Kasumi-1 (cell line): ENCODE measurements at regions not wholly inside any gene's neighbourhood (a gene's known extent, or its start where the extent isn't known, plus 50 kb on each side); places are given as distances from the start of the nearest gene placed in this dataset.

Source experiments
- DNase-seq, 2 experiments: peaks; one replicate each; lab custom pipeline; 2025; lab: John Stamatoyannopoulos, UW

DNA sequence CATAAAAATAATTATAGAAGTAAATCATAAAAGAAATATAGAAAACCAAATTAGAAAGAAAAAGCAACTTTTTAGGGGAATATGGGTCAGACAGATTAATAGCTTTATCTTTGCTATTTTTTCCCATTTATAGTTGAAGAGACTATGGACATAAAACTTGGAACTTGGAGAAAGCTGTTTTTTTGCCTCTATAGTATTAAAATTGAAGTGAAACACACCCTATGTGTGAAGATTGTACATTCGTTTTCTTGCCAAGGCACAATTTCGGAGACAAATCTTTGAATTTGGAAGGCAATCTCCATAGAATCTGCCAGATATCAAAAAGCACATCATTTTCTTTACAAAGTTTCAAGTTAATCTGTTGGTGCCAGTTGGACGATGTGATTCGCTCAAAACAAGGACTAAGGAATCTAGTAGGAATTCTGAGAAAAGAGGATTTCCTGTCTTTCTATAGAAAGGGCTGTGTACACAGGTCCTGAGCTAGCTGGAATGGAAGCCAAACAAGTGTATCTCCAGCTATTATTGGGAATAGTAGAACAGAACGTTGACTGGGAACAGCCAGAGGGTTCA is 156.3 kb downstream of the SLC7A11 start:
- no peak for DNase-seq

DNA sequence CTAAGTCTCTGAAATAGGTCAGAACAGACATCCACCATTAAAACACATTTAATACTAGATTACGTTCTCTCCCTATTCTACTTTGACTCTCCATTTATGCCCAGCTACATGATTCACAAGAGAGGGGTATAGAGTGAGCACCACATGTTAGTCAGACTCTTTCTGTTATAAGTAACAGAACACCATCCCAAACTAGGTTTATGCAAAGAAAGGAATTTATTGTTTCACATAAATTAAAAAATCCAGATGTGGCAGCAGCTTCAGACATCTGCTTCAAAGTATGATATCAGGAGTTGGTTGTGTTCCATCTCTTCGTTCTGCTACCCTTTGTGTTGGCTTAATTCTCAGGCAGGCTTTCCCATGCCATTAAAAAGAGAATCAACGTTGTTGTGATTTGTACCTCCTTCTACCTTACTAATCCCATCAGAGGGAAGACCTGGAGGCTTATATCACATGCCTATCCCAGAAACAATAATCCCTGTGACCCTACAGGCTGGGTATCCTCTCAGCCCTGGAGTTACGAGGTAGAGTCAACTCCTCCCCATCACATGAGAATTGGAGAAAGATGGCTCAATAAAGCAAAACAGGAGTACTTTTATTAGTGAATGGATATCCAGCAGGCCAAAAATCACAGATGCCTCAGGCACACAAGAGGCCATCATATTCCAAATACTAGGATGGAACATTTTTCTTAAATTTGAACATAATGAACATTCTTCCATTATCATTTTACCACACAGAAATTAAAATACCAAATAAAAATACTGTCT is 163.2 kb downstream of the SLC7A11 start:
- no peak for DNase-seq

DNA sequence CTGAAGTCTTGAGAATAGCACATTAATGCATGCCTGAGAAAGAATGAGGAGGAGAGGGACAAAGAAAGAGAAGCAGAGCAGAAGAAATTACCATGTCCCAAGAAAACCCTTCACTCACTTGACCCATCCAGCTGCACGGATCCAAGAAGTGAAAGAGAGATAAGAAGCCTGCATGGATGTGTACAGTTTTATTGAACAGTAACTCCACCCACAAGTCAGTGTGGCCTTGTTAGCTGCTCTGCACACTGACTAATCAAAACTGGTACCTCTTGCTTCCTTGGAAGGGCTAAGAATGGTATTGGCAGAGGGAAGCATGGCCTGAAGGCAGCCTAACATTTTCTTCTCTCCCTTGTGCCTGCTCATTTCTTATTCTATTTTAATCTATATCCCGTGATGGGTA is 163.9 kb downstream of the SLC7A11 start:
- DNase-seq: no peak

DNA sequence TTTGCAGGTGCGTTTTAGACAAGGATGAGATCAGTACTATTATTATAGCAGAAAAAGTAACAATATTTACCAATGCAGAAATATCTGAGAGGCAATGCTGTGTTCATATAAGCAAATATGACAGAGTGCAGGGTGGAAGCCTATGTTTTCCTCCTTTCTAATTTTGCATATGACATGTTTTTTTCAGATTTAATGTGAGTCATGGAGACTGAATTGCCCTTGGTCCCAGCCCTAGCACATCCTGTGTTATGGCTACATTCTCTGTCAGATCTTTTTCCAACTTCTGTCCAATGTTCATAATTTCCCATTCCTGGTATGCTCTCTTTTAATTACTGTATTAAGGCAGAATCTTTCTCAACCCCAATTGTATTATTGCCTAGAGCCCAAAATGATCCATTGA is 165.6 kb downstream of the SLC7A11 start:
- DNase-seq: no peak

DNA sequence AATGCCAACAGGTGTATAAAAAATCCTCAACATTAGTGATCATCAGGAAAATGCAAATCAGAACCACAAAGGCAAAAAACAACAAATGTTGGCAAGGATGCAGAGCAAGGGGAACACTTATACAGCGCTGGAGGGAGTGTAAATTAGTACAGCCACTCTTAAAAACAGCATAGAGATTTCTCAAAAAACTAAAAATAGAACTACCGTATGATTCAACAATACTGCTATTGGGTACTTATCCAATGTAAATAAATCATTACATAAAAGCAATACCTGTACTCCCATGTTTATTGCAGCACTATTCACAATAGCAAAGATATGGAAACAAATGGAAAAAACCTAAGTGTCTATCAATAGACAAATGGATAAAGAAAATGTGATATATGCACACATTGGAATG is 171.3 kb downstream of the SLC7A11 start:
- DNase-seq: no peak

DNA sequence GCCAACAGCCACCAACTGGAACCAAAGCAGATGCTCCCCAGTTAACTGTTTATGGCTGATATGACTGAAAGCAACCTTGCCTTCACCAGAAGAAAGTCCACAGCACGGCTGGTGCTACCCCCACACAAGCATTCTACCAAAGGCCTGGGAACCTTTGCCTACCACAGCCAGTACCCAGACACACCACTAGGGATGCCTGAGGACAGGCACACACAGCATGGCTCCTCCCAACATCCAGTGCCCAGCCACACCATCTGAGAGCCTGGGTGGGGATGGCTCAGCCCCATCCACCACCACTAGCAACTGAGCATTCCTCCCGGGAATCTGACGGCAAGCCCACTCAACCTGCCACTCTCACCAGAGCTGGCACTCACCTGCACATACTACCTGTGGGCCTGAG is 178.6 kb downstream of the SLC7A11 start:
- no peak for DNase-seq

DNA sequence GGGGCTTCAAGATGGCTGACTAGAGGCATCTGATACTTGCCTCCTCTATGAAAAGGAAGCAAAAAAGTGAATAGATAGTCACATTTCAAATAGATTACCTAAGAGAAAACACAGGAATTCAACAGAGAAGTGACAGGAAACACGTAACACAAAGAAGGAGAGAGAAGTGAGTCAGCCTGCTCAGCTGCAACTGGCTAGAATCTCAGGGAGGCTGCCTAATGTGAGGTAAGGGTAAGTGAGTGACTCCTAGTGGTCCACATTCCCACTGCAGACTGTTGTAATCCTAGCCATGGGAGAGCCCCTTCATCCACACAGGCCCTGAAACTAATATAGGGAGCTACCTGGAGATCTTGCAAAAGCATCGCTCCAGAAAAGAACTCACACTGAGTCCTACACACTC is 179.2 kb downstream of the SLC7A11 start:
- DNase-seq: no peak

DNA sequence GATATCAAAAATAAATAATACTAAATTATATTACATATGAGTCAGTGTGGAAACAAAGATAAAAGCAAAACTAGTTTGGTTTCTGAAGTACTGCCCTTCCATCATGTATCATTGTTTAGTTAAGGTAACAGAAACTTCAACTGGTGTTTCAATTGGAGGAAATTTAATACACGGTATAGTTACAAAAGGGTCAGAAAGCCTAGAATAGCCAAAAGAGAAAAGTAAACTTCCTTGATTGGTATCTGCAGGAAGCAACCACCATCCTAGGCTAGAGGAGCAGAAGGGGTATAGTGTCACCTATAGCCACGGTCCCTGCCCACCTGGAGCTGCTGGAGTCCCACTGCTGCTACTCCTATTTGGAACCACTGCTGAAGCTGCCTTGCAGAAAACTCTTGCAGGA is 185.6 kb downstream of the SLC7A11 start:
- DNase-seq: no peak

DNA sequence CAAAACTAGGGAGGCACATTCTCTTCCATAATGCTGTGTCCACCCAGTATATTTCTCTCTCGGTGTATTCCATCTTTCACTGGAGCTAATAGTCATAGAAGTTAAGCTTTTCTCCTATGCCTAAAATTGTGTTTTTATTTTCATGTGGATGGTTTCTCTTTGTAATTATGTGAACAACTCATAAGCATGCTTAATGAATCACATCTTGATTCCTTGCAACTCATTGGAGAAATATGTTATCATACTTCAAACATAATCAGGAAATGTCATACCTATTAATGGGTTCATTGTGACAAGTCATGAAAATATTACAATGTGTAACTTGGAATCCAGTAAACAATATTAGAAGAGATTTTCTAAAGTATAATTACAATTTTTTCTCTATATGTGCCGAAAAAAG is 186.3 kb downstream of the SLC7A11 start:
- DNase-seq: no peak

DNA sequence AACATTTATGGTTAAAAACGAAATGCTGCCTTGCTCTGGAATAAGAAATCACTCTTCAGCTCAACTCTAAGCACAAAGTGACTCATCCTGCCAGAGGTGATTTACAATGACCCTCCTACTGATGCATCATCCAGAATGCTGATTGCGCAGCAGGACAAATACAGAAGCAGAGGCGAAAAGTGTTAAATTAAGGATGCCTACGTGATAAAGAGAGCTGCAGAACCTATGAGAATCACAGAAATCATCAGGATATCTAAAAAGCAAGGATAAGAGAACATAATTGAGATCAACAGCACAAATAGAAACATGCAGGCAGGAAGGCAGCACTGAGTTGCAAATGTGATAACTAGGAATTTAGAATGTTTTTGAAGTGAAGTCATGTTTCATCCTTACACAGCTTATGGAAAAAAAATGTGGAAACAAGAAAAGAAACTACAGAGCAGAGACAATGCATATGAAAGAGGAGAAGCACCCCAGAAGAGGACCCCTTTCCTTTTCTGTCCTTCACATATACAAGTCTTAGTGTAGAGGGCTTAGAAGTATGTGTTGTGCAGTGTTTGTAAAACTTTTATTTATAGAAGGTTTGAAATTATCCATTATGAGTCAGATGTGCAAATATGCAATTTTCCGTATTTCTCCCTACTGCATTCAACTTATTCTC is 188.4 kb downstream of the SLC7A11 start:
- DNase-seq: no peak

DNA sequence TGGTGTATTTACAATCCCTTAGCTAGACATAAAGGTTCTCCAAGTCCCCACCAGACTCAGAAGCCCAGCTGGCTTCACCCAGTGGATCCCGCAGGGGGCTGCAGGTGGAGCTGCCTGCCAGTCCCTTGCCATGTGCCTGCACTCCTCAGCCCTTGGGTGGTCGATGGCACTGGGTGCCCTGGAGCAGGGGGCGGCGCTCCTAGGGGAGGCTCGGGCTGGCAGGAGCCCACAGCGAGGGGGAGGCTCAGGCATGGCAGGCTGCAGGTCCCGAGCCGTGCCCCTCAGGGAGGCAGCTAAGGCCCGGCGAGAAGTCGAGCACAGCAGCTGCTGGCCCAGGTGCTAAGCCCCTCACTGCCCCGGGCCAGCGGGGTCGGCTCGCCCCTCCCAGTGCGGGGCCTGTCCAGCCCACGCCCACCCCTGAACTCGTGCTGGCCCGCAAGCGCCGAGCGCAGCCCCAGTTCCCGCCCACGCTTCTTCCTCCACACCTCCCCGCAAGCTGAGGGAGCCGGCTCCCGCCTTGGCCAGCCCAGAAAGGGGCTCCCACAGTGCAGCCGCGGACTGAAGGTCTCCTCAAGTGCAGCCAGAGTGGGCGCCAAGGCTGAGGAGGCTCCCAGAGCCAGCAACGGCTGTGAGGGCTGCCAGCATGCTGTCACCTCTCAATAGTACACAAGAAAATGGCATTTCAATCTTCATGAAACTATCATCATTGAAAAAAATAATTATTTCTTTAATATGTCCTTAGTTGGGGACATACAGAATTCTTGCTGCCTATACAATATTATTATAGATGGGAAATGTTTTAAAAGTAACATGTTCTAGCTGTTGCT is 189.1 kb downstream of the SLC7A11 start:
- DNase-seq: no peak

DNA sequence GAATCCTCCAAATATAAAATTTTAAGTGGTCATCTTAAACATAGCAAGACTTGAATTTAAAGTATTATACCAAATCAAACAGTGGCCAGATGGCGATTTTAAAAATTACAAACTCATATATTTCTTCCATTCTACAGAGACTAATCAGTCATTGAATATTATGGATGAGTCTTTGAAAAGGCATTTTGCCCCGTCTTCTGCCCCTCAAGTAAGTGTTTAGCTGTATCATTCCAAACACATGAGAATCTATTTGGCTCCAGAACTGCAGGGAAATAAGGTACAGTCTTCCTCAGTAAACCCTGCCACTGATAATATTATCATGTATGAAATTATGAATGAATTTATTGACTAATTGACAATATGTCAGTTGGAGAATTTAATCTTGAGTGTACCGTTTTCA is 191.0 kb downstream of the SLC7A11 start:
- DNase-seq: no peak

DNA sequence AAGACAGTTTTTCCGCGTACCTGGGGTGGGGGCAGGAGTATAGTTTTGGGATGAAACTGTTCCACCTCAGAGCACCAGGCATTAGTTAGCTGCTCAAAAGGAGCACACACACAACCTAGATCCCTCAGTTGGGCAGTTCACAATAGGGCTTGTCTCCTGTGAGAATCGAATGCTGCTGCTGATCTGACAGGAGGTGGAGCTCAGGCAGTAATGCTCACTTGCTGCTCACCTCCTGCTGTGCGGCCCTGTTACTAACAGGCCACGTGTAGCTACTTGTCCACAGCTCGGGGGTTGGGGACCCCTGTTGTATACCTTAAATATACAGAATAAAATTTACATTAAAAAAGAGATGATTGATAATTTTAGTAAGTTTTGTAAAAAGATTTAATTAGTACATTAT is 191.5 kb downstream of the SLC7A11 start:
- DNase-seq: no peak

DNA sequence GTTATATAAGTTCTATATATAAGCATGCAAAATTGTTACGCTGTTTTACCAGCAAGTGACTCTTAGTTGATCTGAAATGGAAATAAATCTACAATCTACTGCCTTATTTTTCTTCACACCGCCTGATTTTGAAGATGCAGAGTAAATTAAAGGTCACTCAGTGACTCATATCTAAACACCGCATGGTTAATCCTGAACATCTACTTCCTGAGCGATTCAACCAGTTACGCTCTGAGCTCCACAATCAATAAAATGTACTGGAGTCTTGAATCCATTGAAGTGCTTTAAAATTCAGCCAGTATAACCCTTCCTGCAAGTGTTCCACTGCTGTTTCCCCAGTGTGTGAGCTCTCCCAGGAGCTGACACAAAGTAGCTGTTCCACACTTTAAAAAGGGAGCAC is 192.8 kb downstream of the SLC7A11 start:
- no peak for DNase-seq

DNA sequence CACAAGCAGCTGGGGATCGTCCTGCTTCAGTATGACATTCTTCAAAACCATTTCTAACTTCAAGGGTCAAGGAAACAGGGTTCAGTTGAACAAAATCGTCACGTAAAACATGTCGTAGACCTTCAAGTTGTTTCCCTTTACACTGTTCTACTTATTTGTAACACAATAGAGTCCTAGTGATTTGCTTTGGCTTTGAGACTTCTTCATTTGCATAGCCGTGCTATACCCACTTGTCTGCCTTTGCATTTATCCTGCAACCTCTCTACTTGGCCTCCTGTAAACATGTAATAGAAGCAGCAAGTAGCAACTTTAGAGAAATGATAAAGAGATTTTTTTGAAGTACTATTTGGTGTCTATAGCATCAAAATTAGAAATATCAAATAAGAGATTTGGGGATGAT is 194.9 kb downstream of the SLC7A11 start:
- DNase-seq: no peak

DNA sequence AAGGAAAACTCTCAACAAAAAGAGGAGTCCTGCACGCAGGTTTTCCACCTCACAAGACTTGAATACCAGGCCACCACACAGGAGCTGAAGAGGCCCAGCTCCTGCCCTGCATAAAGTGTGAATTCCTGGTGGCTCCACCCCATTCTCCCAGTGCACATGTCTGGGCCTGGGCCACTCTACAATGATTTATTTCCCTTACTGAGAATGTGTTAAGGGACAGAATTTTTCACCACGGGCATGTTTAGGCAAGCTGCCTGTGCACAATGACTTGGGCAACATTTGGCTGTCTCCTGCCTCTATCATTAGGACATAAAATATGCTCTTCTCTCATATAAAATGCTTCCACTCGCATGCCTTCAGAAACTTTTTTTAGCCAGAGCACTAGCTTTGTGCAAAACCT is 197.1 kb downstream of the SLC7A11 start:
- no peak for DNase-seq

DNA sequence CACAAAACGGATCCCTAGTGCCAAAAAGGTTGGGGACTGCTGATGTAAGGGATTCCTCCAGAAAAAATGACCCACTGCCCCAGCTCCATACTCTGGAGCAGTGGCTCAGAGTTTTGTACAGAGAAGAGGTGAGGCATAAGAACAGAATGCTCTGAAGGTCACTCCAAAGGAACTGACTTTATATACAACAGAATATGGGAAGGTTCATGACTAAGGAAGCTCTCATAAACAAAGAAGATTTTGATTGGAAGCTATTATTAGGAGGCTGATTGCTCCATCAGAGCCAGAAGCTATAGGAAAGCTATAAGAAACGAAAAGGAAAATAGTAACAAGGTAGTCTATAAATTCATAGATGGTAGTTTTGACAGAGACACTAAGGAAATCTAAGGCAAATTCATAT is 203.1 kb downstream of the SLC7A11 start:
- no peak for DNase-seq

DNA sequence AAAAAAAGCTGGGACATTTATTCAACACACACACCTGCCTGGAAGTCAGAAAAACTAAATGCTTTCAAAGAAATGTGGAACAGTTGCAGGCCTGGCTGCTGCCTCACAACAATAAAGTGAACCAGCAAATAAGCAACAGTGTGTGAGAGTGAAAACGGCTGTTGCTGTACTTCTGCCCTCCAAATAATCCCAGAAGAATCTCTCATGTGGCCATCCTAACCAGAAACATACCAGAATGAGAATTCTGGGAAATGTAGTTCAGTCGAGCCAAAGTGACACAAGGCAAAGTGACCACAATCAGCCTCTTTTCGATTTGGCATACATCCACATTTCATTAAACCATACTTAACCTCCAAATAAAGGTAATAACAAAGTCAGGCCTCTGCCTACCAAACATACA is 204.5 kb downstream of the SLC7A11 start:
- no peak for DNase-seq

DNA sequence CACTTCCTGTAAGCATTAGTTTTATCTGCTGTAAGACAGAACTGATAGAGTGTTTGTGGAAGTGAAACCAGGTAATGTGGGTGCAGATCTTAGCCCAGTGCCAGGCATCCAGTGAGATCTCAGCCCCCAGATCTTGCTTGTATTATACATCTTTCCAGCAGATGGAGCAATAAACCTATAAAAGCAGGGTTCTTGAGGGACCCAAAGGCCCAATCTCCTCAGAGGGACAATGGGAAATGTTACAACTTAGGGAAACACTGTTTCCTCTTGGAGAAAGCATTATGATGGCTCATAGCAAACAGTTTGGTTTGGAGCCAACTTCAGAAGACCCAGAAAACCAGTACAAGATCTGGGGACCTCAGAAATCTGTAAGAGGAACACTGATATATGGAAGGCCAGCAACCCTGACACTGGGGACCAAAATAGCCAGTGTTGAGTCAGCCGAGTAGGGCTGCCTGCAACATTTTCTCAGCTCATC is 206.3 kb downstream of the SLC7A11 start:
- peak; percentile 49 to 65 for DNase-seq

DNA sequence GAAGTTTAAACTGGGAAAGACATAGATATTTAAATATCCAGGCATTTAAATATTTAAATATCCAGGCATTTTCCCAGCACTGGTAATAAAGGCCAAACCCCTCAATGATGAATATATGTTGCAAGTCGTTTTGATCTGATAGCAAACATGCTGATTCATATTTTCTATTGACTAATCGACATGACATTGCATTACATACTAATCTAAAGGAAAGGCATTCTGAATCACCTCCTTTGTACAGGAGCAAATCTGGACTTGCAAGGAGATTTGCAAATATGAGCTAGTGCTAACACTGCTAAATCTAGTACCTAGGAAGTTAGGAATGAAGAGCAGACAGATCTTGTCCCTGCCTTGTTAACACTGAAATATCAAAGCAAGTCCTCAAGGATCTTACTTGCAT is 207.3 kb downstream of the SLC7A11 start:
- no peak for DNase-seq

DNA sequence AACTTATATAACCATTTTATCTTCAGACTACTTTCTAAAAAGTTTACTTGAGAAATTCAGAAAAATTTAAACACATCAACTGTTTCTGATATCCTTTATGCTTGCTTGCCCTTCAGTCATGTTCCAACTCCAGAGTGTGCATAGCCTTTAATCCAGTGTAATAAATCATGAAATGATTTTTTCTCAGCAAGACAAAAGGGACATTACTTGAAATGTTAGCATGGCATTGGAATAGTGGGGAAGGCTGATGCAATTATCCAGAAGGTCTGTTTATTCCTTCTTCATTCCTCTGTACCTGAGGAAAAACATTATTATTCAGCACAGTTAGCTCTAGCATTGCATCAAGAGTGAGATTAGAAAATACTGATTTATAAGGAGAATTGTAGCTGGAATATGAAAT is 209.9 kb downstream of the SLC7A11 start:
- DNase-seq: no peak

DNA sequence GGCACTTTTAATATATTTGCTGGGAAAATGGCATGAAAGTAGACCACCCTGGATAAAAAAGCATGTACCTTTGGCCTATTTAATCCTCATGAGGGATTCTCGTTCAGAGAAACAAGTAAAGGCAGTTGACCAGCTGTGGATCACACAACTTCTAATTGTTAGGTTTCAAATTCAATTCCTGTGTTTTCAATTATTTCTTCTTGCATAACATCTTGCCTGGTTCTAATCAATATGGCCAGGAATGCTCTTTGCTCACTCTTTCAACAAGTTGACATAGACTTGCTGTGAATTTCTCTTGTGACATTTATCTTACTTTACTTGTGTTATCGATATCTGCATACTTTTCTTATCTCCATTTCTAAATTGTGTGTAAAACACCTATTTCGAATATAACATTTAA is 211.8 kb downstream of the SLC7A11 start:
- no peak for DNase-seq

DNA sequence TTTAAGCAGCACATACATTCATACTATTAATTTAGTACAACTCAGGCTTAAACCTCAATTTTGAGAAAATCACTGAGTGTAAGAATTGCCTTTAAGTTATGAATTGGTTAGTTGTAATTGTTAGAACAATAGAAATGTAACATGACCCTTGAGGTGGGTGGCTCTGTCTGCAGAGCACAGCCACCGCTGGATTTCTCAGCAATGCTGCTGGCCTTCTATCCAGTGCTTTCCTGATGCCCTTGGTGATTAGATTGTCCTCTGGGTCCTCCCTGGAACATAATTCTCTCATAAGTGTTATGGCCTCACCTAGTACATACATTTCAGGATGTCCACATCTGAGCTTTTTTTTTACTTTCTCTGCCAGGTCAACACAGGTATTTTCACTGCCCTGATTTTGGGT is 213.2 kb downstream of the SLC7A11 start:
- DNase-seq: no peak
